ENCODE measurements at regions not wholly inside any gene's neighbourhood (a gene's known extent, or its start where the extent isn't known, plus 50 kb on each side); places are given as distances from the start of the nearest gene placed in this dataset.
"Not testable (repeated sequence)": the region's sequence is repeated elsewhere in the genome, so short reads cannot be mapped to it uniquely, and the experiment has no call there.

- Mint-ChIP-seq H3K4me3 (no peak overlapping the region), H3K27me3 (peaks cover 31% of the 10 kb centered on the region), H3K36me3 (no peaks in the 10 kb centered on the region), H3K27ac (no peak overlapping the region), H3K4me1 (ENCODE audit: low read depth) (peaks cover 7% of the 10 kb centered on the region), H3K9me3 (no peaks in the 10 kb centered on the region)
- CTCF ChIA-PET: interaction anchor here (0.6 kb wide), 1 partner anchor 64 kb away, joined by 3 read pairs; no protein-coding TSS in a partner anchor
- intact Hi-C loops (cut with micrococcal nuclease): no loop called here
- POLR2A ChIA-PET: no interaction called here
- DNase-seq: no peak
These were observed 76.1 kb upstream of the PDSS1 start for GRCh38 chr10:26621243-26621888.

GRCh38 chr10:26621889-26622711 lies 75.4 kb upstream of the PDSS1 start:
- H3K36me3 Mint-ChIP-seq: no peaks in the 10 kb centered on the region
- H3K27me3 Mint-ChIP-seq: peaks cover 31% of the 10 kb centered on the region
- no peak overlapping the region for H3K4me3 Mint-ChIP-seq
- H3K9me3 Mint-ChIP-seq: no peaks in the 10 kb centered on the region
- DNase-seq: peak; percentile 57
- ChIA-PET POLR2A (no interaction called here), CTCF (no interaction called here)
- no peak overlapping the region for H3K27ac Mint-ChIP-seq
- intact Hi-C loops (cut with micrococcal nuclease): no loop called here
- H3K4me1 Mint-ChIP-seq (ENCODE audit: low read depth): peaks cover 7% of the 10 kb centered on the region

DNA sequence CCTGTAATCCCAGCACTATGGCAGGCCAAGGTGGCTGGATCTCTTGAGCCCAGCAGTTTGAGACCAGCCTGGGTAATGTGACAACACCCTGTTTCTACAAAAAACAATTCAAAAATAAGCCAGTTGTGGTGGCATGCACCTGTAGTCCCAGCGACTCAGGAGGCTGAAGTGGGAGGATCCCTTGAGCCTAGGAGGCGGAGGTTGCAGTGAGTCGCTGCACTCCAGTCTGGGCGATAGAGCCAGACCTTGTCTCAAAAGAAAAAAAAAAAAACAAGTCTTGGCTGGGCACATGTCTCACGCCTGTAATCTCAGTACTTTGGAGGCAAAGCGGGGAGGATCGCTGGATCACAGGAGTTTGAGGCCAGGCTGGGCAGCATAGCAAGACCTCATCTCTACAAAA lies 74.6 kb upstream of the PDSS1 start:
- peaks cover 7% of the 10 kb centered on the region for H3K4me1 Mint-ChIP-seq (ENCODE audit: low read depth)
- no peak for DNase-seq
- no peak overlapping the region for H3K4me3 Mint-ChIP-seq
- peaks cover 32% of the 10 kb centered on the region for H3K27me3 Mint-ChIP-seq
- POLR2A ChIA-PET: no interaction called here
- H3K36me3 Mint-ChIP-seq: no peaks in the 10 kb centered on the region
- intact Hi-C loops (cut with micrococcal nuclease): no loop called here
- CTCF ChIA-PET: no interaction called here
- no peak overlapping the region for H3K27ac Mint-ChIP-seq
- no peaks in the 10 kb centered on the region for H3K9me3 Mint-ChIP-seq

- no peak for DNase-seq
- no peaks in the 10 kb centered on the region for H3K9me3 Mint-ChIP-seq
- no peak overlapping the region for H3K27ac Mint-ChIP-seq
- peaks cover 7% of the 10 kb centered on the region for H3K4me1 Mint-ChIP-seq (ENCODE audit: low read depth)
- H3K27me3 Mint-ChIP-seq: peaks cover 32% of the 10 kb centered on the region
- no peak overlapping the region for H3K4me3 Mint-ChIP-seq
- CTCF ChIA-PET: no interaction called here
- POLR2A ChIA-PET: no interaction called here
- intact Hi-C loops (cut with micrococcal nuclease): no loop called here
- no peaks in the 10 kb centered on the region for H3K36me3 Mint-ChIP-seq
These were observed 73.5 kb upstream of the PDSS1 start for GRCh38 chr10:26624006-26624405.

DNA sequence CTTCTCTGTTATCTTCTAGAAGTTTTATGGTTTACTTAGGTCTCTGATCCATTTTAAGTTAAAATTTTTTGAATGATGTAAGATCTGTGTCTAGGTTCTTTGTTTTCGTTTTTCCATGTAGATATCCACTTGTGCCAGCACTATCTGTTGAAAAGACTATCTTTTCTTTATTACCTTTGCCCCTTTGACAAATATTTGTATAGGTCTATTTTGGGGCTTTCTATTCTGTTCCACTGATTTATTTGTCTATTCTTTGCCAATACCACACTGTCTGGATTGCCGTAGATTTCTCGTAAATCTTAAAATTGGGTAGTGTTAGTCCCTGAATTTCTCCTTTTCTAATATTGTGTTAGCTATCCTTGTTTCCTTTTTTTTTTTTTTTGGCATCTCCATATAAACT lies 71.4 kb upstream of the PDSS1 start:
- POLR2A ChIA-PET: no interaction called here
- Mint-ChIP-seq H3K4me1 (ENCODE audit: low read depth) (peaks cover 7% of the 10 kb centered on the region), H3K27ac (no peak overlapping the region), H3K9me3 (no peaks in the 10 kb centered on the region), H3K4me3 (no peak overlapping the region), H3K36me3 (no peaks in the 10 kb centered on the region), H3K27me3 (peaks cover 36% of the 10 kb centered on the region)
- DNase-seq: no peak
- intact Hi-C loops (cut with micrococcal nuclease): no loop called here
- CTCF ChIA-PET: no interaction called here

DNA sequence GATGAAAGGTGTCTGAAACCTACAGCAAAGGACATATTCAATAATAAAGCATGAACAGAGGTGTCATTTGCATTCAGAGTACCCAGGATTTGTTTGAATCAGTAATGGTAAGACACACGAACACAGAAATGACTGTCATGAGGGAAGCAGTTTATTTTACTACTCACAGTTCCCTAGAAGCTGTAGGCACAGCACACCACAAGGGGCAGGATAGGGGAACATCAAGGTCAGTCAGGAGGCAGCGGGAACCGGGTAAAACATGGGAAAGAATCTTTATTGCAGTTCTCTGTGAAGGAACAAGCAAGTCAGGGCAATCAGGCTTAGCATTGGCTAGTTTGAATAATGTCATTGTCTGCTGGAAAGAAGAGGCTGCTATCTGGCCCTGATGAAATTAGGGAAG lies 70.2 kb upstream of the PDSS1 start:
- Mint-ChIP-seq H3K4me1 (ENCODE audit: low read depth) (peaks cover 2% of the 10 kb centered on the region), H3K27ac (no peak overlapping the region), H3K27me3 (peaks cover 31% of the 10 kb centered on the region), H3K9me3 (no peaks in the 10 kb centered on the region), H3K4me3 (no peak overlapping the region), H3K36me3 (no peaks in the 10 kb centered on the region)
- no peak for DNase-seq
- CTCF ChIA-PET: no interaction called here
- POLR2A ChIA-PET: no interaction called here
- intact Hi-C loops (cut with micrococcal nuclease): no loop called here

- CTCF ChIA-PET: no interaction called here
- peaks cover 2% of the 10 kb centered on the region for H3K4me1 Mint-ChIP-seq (ENCODE audit: low read depth)
- peaks cover 28% of the 10 kb centered on the region for H3K27me3 Mint-ChIP-seq
These were observed 69.1 kb upstream of the PDSS1 start for GRCh38 chr10:26628395-26628794.

DNA sequence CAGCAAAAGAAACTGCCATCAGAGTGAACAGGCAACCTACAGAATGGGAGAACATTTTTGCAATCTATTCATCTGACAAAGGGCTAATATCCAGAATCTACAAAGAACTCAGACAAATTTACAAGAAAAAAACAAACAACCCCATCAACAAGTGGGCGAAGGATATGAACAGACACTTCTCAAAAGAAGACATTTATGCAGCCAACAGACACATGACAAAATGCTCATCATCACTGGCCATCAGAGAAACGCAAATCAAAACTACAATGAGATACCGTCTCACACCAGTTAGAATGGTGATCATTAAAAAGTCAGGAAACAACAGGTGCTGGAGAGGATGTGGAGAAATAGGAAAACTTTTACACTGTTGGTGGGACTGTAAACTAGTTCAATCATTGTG lies 65.3 kb upstream of the PDSS1 start:
- DNase-seq; CTCF ChIA-PET; POLR2A ChIA-PET; intact Hi-C loops (cut with micrococcal nuclease); H3K4me1 Mint-ChIP-seq (ENCODE audit: low read depth); H3K36me3 Mint-ChIP-seq; H3K9me3 Mint-ChIP-seq; H3K27ac Mint-ChIP-seq; H3K4me3 Mint-ChIP-seq: not testable (repeated sequence)
- peaks cover 15% of the 10 kb centered on the region for H3K27me3 Mint-ChIP-seq

More at GRCh38 chr10:26628395-26628794, 69.1 kb upstream of the PDSS1 start:
- Mint-ChIP-seq H3K27ac (no peak overlapping the region), H3K9me3 (peaks cover 3% of the 10 kb centered on the region), H3K4me3 (no peak overlapping the region), H3K36me3 (no peaks in the 10 kb centered on the region)
- no peak for DNase-seq
- intact Hi-C loops (cut with micrococcal nuclease): no loop called here
- POLR2A ChIA-PET: no interaction called here

- POLR2A ChIA-PET; CTCF ChIA-PET; intact Hi-C loops (cut with micrococcal nuclease): not testable (repeated sequence)
These were observed 63.4 kb upstream of the PDSS1 start for GRCh38 chr10:26634111-26634510.

GRCh38 chr10:26637521-26638275 lies 59.8 kb upstream of the PDSS1 start:
- no peak overlapping the region for H3K4me3 Mint-ChIP-seq
- intact Hi-C loops (cut with micrococcal nuclease): no loop called here
- H3K9me3 Mint-ChIP-seq: peaks cover 3% of the 10 kb centered on the region
- POLR2A ChIA-PET: no interaction called here
- peaks cover 2% of the 10 kb centered on the region for H3K4me1 Mint-ChIP-seq (ENCODE audit: low read depth)
- CTCF ChIA-PET: no interaction called here
- H3K27me3 Mint-ChIP-seq: peaks cover 8% of the 10 kb centered on the region
- H3K36me3 Mint-ChIP-seq: no peaks in the 10 kb centered on the region
- DNase-seq: no peak
- no peak overlapping the region for H3K27ac Mint-ChIP-seq

More at GRCh38 chr10:26634111-26634510, 63.4 kb upstream of the PDSS1 start:
- H3K27ac Mint-ChIP-seq; H3K36me3 Mint-ChIP-seq; H3K4me3 Mint-ChIP-seq; H3K4me1 Mint-ChIP-seq (ENCODE audit: low read depth); H3K9me3 Mint-ChIP-seq; DNase-seq: not testable (repeated sequence)
- peaks cover 13% of the 10 kb centered on the region for H3K27me3 Mint-ChIP-seq

DNA sequence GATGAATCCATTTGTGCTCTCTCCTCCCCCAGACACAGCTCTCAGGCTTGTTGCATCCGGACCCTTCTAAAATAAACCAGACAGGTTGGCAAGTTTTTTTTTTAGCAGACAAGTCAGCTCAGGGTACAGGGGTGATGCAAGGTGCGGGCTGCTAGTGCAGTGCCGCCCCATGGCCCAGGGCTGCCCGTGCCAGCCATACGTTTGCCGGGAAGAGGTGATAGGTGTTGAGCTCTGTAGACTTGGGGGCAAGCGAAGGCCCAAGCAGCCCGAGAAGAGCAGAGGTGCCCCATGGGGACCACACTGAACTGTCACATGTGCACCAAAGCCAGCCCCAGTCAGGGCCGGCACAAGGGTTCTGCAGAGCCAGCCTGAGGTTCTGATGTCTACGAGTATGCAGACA lies 57.1 kb upstream of the PDSS1 start:
- peaks cover 3% of the 10 kb centered on the region for H3K27me3 Mint-ChIP-seq
- no peaks in the 10 kb centered on the region for H3K9me3 Mint-ChIP-seq
- ChIA-PET POLR2A (no interaction called here), CTCF (no interaction called here)
- intact Hi-C loops (cut with micrococcal nuclease): no loop called here
- H3K36me3 Mint-ChIP-seq: no peaks in the 10 kb centered on the region
- H3K4me3 Mint-ChIP-seq: no peak overlapping the region
- H3K4me1 Mint-ChIP-seq (ENCODE audit: low read depth): peaks cover 2% of the 10 kb centered on the region
- no peak overlapping the region for H3K27ac Mint-ChIP-seq
- no peak for DNase-seq

DNA sequence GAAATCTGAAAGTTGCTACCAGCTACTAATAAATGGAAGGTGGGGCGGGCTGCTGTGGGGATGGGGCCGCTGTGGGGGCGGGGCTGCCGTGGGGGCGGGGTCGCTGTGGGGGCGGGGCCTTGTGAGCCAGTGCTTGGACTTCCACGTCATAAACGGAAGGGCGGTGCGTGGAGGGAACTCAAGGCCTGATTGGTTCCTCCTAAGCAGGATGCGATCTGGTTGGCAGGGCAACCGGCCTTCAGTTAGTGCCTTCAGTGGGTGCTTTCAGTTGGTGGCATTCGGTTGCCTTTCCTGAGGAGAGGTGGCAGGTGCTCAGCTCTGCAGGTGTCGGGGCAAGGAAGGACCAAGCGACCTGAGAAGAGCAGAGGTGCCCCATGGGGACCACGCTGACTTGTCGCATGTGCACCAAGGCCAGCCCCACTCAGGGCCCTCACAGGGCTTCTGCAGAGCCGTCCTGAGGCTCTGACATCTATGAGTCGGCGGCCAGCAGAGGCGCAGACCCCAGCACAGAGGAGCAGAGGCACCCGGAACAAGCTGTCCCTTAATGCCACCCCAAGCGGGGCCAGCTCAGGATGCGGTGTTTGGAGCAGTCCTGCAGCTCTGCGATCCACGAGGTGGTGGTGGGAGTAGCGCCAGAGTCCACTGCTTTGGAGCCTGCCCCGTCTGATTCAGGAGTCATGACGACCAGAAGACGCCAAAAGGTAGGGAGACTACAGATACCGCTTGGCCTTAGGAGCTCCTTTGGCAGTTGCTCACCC lies 54.4 kb upstream of the PDSS1 start:
- DNase-seq: no peak
- CTCF ChIA-PET: no interaction called here
- Mint-ChIP-seq H3K4me3 (no peak overlapping the region), H3K36me3 (no peaks in the 10 kb centered on the region), H3K27me3 (no peaks in the 10 kb centered on the region), H3K4me1 (ENCODE audit: low read depth) (peaks cover 2% of the 10 kb centered on the region), H3K27ac (no peak overlapping the region), H3K9me3 (no peaks in the 10 kb centered on the region)
- intact Hi-C loops (cut with micrococcal nuclease): no loop called here
- POLR2A ChIA-PET: no interaction called here
